ENCODE measurements at regions not wholly inside any gene's neighbourhood (a gene's known extent, or its start where the extent isn't known, plus 50 kb on each side); places are given as distances from the start of the nearest gene placed in this dataset.

DNA sequence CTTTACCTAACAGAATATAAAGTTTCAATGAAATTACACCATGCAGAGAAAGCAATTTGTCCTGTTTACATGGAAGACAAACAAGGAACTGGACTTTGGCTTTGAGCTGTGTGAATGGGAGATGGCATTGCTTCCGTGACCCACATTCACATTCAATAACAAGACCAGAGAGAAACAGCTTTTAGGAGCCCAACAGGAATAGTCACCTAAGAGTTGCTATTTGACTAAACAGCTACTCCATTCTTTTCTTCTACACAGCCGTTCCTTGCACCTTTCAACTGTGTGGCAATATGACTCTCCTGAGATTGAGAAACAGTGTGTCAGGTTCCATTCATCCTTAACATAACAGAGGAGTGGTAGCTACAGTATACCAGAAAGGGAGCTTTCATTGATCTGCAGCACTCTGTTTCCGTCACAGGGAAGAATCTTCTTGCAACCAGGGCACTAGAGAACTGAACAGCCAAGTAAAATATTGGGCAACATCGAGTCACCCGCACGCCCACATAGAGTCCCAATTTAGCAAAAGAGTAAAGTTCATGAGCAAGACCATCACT is 355.1 kb downstream of the HAO1 start (continued):
- TF ChIP-seq, protein P1, sequence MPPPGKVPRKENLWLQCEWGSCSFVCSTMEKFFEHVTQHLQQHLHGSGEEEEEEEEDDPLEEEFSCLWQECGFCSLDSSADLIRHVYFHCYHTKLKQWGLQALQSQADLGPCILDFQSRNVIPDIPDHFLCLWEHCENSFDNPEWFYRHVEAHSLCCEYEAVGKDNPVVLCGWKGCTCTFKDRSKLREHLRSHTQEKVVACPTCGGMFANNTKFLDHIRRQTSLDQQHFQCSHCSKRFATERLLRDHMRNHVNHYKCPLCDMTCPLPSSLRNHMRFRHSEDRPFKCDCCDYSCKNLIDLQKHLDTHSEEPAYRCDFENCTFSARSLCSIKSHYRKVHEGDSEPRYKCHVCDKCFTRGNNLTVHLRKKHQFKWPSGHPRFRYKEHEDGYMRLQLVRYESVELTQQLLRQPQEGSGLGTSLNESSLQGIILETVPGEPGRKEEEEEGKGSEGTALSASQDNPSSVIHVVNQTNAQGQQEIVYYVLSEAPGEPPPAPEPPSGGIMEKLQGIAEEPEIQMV (CRISPR knock-in tag; IDR thresholded peaks at IDR 0.05; ENCODE audit: low read depth): no peak
- TF ChIP-seq HOXA7 (CRISPR knock-in tag; IDR thresholded peaks at IDR 0.05) (no peak), ELF3 (CRISPR knock-in tag; IDR thresholded peaks at IDR 0.05) (peak; percentile 88), RELA (CRISPR knock-in tag; IDR thresholded peaks at IDR 0.05) (no peak), TRIM24 (CRISPR knock-in tag; IDR thresholded peaks at IDR 0.05) (0 out of 2 replicates have a peak, but pooled peaks have one; percentile 41), CREM (IDR thresholded peaks at IDR 0.05) (peak; percentile 30; the same call in 1 of the 2 replicates), CREM (CRISPR knock-in tag; IDR thresholded peaks at IDR 0.05) (no peak), IKZF5 (CRISPR knock-in tag; IDR thresholded peaks at IDR 0.05) (0 out of 2 replicates have a peak, but pooled peaks have one; percentile 29), FOXC1 (CRISPR knock-in tag; IDR thresholded peaks at IDR 0.05; ENCODE audit: borderline replicate concordance) (peak; percentile 70; the same call in 1 of the 2 replicates), ZNF709 (CRISPR knock-in tag; IDR thresholded peaks at IDR 0.05) (no peak), ZNF790 (CRISPR knock-in tag; IDR thresholded peaks at IDR 0.05; ENCODE audit: borderline replicate concordance) (no peak), NFKBIZ (CRISPR knock-in tag; IDR thresholded peaks at IDR 0.05) (peak; percentile 41; the same call in 1 of the 2 replicates), FOSL2 (CRISPR knock-in tag; IDR thresholded peaks at IDR 0.05) (peak; percentile 51), ZNF629 (CRISPR knock-in tag; conservative IDR thresholded peaks at IDR 0.05) (peak; percentile 42; the same call in 1 of the 2 replicates), FOXK1 (CRISPR knock-in tag; IDR thresholded peaks at IDR 0.05; ENCODE audit: borderline replicate concordance, low read depth) (0 out of 2 replicates have a peak, but pooled peaks have one; percentile 57), TARDBP (CRISPR knock-in tag; IDR thresholded peaks at IDR 0.05) (peak; percentile 51; the same call in 1 of the 2 replicates), ZNF605 (CRISPR knock-in tag; IDR thresholded peaks at IDR 0.05) (0 out of 2 replicates have a peak, but pooled peaks have one; percentile 41), NRL (CRISPR knock-in tag; IDR thresholded peaks at IDR 0.05; ENCODE audit: borderline replicate concordance) (no peak), TAF1 (CRISPR knock-in tag; IDR thresholded peaks at IDR 0.05) (no peak), ZNF3 (CRISPR knock-in tag; IDR thresholded peaks at IDR 0.05) (no peak), ZNF264 (CRISPR knock-in tag; IDR thresholded peaks at IDR 0.05) (peak; percentile 50), CEBPB (IDR thresholded peaks at IDR 0.05; ENCODE audit: borderline replicate concordance, low read depth, low read length) (peak; percentile 89), ELK4 (CRISPR knock-in tag; IDR thresholded peaks at IDR 0.05; ENCODE audit: borderline replicate concordance) (no peak), NCOA2 (CRISPR knock-in tag; IDR thresholded peaks at IDR 0.05) (peak; percentile 44), TCF12 (IDR thresholded peaks at IDR 0.05) (no peak), TCF12 (CRISPR knock-in tag; IDR thresholded peaks at IDR 0.05) (0 out of 2 replicates have a peak, but pooled peaks have one; percentile 72)
- TF ChIP-seq, protein P2, sequence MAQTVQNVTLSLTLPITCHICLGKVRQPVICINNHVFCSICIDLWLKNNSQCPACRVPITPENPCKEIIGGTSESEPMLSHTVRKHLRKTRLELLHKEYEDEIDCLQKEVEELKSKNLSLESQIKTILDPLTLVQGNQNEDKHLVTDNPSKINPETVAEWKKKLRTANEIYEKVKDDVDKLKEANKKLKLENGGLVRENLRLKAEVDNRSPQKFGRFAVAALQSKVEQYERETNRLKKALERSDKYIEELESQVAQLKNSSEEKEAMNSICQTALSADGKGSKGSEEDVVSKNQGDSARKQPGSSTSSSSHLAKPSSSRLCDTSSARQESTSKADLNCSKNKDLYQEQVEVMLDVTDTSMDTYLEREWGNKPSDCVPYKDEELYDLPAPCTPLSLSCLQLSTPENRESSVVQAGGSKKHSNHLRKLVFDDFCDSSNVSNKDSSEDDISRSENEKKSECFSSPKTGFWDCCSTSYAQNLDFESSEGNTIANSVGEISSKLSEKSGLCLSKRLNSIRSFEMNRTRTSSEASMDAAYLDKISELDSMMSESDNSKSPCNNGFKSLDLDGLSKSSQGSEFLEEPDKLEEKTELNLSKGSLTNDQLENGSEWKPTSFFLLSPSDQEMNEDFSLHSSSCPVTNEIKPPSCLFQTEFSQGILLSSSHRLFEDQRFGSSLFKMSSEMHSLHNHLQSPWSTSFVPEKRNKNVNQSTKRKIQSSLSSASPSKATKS (CRISPR knock-in tag; IDR thresholded peaks at IDR 0.05): no peak
